OCI-LY7 (cell line): ENCODE measurements at regions not wholly inside any gene's neighbourhood (a gene's known extent, or its start where the extent isn't known, plus 50 kb on each side); places are given as distances from the start of the nearest gene placed in this dataset.

Experiments
- EZH2phosphoT487 ChIP-seq: fragments of 200-600 bp; sonication (generic); IDR thresholded peaks from 2 replicates; pipeline ENCODE4 v1.6.1; 2018; ENCODE audit warnings: low read depth, borderline replicate concordance, mild to moderate bottlenecking, mixed run types, antibody characterized with exemption, low read length, moderate library complexity, mixed read lengths
- TF ChIP-seq, protein P1 (sequence below): fragments of 200-600 bp; sonication (generic); conservative IDR thresholded peaks from 2 replicates; pipeline ENCODE4 v1.5.1; 2014; ENCODE audit warnings: mild to moderate bottlenecking, antibody characterized with exemption, low read length, moderate library complexity, mixed read lengths

DNA sequence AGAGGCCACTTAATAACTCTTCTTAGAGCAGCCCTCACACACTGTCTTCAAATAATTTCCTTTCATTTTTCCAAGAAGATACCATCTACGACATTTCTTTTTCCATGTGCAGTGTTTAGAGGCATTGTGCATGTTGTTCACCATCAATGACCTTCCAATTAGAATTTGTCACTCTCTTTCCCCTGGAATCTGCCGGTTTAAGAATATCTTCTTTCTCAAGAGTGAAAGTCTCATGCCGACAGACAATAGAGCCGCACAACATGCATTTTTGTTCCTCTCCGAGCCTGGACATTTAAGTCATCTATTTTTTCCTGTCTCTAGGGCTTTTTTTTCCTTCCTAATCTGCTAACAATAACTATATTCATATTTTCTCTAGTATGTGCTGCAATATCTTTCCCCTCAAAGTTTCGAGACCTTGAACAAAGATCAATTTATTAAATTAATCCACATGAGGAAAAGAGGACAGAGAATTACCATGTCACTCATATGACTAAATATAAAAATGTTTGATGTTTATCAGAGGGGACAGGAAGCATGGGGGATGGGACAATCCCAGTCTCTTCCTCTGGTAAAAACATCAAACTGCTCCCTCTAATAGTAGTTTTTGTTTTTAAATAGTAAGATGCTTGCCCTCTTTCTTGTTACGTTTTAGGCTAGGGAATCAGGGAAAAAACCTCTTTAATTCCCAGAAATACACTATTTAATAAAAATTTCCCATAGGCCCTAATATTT, 893.4 kb downstream of the C6orf118 start:
- TF ChIP-seq, protein P1, sequence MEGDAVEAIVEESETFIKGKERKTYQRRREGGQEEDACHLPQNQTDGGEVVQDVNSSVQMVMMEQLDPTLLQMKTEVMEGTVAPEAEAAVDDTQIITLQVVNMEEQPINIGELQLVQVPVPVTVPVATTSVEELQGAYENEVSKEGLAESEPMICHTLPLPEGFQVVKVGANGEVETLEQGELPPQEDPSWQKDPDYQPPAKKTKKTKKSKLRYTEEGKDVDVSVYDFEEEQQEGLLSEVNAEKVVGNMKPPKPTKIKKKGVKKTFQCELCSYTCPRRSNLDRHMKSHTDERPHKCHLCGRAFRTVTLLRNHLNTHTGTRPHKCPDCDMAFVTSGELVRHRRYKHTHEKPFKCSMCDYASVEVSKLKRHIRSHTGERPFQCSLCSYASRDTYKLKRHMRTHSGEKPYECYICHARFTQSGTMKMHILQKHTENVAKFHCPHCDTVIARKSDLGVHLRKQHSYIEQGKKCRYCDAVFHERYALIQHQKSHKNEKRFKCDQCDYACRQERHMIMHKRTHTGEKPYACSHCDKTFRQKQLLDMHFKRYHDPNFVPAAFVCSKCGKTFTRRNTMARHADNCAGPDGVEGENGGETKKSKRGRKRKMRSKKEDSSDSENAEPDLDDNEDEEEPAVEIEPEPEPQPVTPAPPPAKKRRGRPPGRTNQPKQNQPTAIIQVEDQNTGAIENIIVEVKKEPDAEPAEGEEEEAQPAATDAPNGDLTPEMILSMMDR: no peak
- TF ChIP-seq EZH2phosphoT487: no peak
